Smooth muscle cell (in vitro differentiated cells): ENCODE measurements at regions not wholly inside any gene's neighbourhood (a gene's known extent, or its start where the extent isn't known, plus 50 kb on each side); places are given as distances from the start of the nearest gene placed in this dataset.

Experiments
- DNase-seq: peaks from one replicate; lab custom pipeline; 2025; ENCODE audit not compliant: unreplicated experiment; lab: John Stamatoyannopoulos, UW
- H2AFZ ChIP-seq: fragments of 200-600 bp; sonication (generic); 2 replicates; pipeline ENCODE4 v1.6.0; 2016; ENCODE audit warnings: antibody characterized with exemption, low read depth, mild to moderate bottlenecking
- H3F3A ChIP-seq: fragments of 200-600 bp; sonication (generic); 2 replicates; pipeline ENCODE4 v1.6.0; 2017; ENCODE audit warnings: antibody characterized with exemption, low read depth
- H3K27ac ChIP-seq: fragments of 200-600 bp; sonication (generic); 2 replicates; pipeline ENCODE4 v1.5.1; 2016; ENCODE audit warnings: low read depth, mild to moderate bottlenecking
- H3K27me3 ChIP-seq: fragments of 200-600 bp; sonication (generic); 2 replicates; pipeline ENCODE4 v1.6.1; 2016; ENCODE audit warnings: low read depth, mild to moderate bottlenecking
- H3K36me3 ChIP-seq: fragments of 200-600 bp; sonication (generic); 2 replicates; pipeline ENCODE4 v1.5.1; 2016; ENCODE audit warnings: low read depth
- H3K4me1 ChIP-seq: fragments of 200-600 bp; sonication (generic); 2 replicates; pipeline ENCODE4 v1.5.1; 2016; ENCODE audit warnings: low read depth
- H3K4me2 ChIP-seq: fragments of 200-600 bp; sonication (generic); 2 replicates; pipeline ENCODE4 v1.6.0; 2016; ENCODE audit warnings: mild to moderate bottlenecking
- H3K4me3 ChIP-seq: fragments of 200-600 bp; sonication (generic); 2 replicates; pipeline ENCODE4 v1.5.1; 2016; ENCODE audit warnings: mild to moderate bottlenecking
- H3K79me2 ChIP-seq: fragments of 200-600 bp; sonication (generic); 2 replicates; pipeline ENCODE4 v1.6.0; 2016; ENCODE audit warnings: low read depth, mild to moderate bottlenecking
- H3K9ac ChIP-seq: fragments of 200-600 bp; sonication (generic); 2 replicates; pipeline ENCODE4 v1.6.0; 2016; ENCODE audit warnings: low read depth
- H3K9me3 ChIP-seq: fragments of 200-600 bp; sonication (generic); replicated peaks from 2 replicates; pipeline ENCODE4 v1.5.1; 2016; ENCODE audit warnings: low read depth
- H4K20me1 ChIP-seq: fragments of 200-600 bp; sonication (generic); 2 replicates; pipeline ENCODE4 v1.6.0; 2016; ENCODE audit warnings: low read depth
- CTCF ChIP-seq: fragments of 200-600 bp; sonication (generic); IDR thresholded peaks from 2 replicates; pipeline ENCODE4 v1.5.1; 2017; ENCODE audit warnings: borderline replicate concordance, mild to moderate bottlenecking, antibody characterized with exemption; ENCODE audit not compliant: insufficient read depth, poor library complexity, severe bottlenecking
- WGBS: methylation state at CpG from one replicate; pipeline ENCODE4 v1.1.7; 2016; ENCODE audit warnings: low lambda C conversion rate; 5-methylcytosine and 5-hydroxymethylcytosine counted together

GRCh38 chr1:55474168-55474786, 259.1 kb upstream of the USP24 start:
- H3F3A ChIP-seq: no peaks in the 10 kb centered on the region
- H3K4me1 ChIP-seq: no peaks in the 10 kb centered on the region
- H4K20me1 ChIP-seq: no peaks in the 10 kb centered on the region
- H2AFZ ChIP-seq: no peak overlapping the region
- H3K4me3 ChIP-seq: no peak overlapping the region
- 81% methylated on average over 1 of the region's 1 CpG for whole genome bisulfite sequencing
- no peak for TF ChIP-seq CTCF
- no peak overlapping the region for H3K27ac ChIP-seq
- H3K79me2 ChIP-seq: no peaks in the 10 kb centered on the region
- H3K9me3 ChIP-seq: no peaks in the 10 kb centered on the region
- no peak overlapping the region for H3K4me2 ChIP-seq
- no peak overlapping the region for H3K9ac ChIP-seq
- no peaks in the 10 kb centered on the region for H3K27me3 ChIP-seq
- no peak for DNase-seq
- no peaks in the 10 kb centered on the region for H3K36me3 ChIP-seq

DNA sequence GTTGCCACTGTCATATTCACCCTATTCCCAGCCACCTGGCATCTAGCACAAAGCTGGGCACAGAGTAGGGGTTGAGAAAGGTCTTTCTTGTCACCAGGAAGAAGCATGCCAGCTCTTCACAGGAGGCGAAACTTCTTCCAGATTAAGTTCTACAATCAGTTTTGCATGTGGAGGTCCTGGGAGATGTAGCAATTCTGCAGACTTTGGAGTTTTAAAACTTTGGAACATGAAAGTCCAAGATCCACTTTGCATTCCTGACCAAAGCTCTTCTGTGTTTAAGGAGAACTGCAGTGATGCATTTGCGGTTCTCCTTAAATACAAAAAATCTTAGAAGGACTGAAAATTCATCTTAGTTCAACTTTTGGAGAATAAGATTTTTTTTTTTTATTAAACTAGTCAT, 258.5 kb upstream of the USP24 start:
- H3K9ac ChIP-seq: no peak overlapping the region
- H3F3A ChIP-seq: no peaks in the 10 kb centered on the region
- no peak overlapping the region for H2AFZ ChIP-seq
- no peak overlapping the region for H3K4me3 ChIP-seq
- H3K79me2 ChIP-seq: no peaks in the 10 kb centered on the region
- WGBS: 94% methylated on average over 2 of the region's 2 CpGs
- no peak overlapping the region for H3K4me2 ChIP-seq
- H3K9me3 ChIP-seq: no peaks in the 10 kb centered on the region
- H3K27ac ChIP-seq: no peak overlapping the region
- no peak for DNase-seq
- no peaks in the 10 kb centered on the region for H3K4me1 ChIP-seq
- H3K27me3 ChIP-seq: no peaks in the 10 kb centered on the region
- no peak for TF ChIP-seq CTCF
- H3K36me3 ChIP-seq: no peaks in the 10 kb centered on the region
- no peaks in the 10 kb centered on the region for H4K20me1 ChIP-seq

- H3F3A ChIP-seq: no peaks in the 10 kb centered on the region
- no peak overlapping the region for H3K4me2 ChIP-seq
- no peaks in the 10 kb centered on the region for H3K79me2 ChIP-seq
- H3K36me3 ChIP-seq: no peaks in the 10 kb centered on the region
- no peak overlapping the region for H3K9ac ChIP-seq
- WGBS: 66% methylated on average over 2 of the region's 2 CpGs
- H4K20me1 ChIP-seq: no peaks in the 10 kb centered on the region
- no peaks in the 10 kb centered on the region for H3K9me3 ChIP-seq
- H2AFZ ChIP-seq: no peak overlapping the region
- no peaks in the 10 kb centered on the region for H3K4me1 ChIP-seq
- H3K27me3 ChIP-seq: no peaks in the 10 kb centered on the region
- no peak overlapping the region for H3K4me3 ChIP-seq
- DNase-seq: no peak
- H3K27ac ChIP-seq: no peak overlapping the region
- no peak for TF ChIP-seq CTCF
Observed at GRCh38 chr1:55472784-55473183, 257.6 kb upstream of the USP24 start.

GRCh38 chr1:55472115-55472514, 257.0 kb upstream of the USP24 start:
- DNase-seq: no peak
- H2AFZ ChIP-seq: no peak overlapping the region
- no peaks in the 10 kb centered on the region for H3K27me3 ChIP-seq
- no peaks in the 10 kb centered on the region for H3K4me1 ChIP-seq
- no peak overlapping the region for H3K4me3 ChIP-seq
- H4K20me1 ChIP-seq: no peaks in the 10 kb centered on the region
- no peak overlapping the region for H3K27ac ChIP-seq
- H3K9me3 ChIP-seq: no peaks in the 10 kb centered on the region
- H3K4me2 ChIP-seq: no peak overlapping the region
- no peaks in the 10 kb centered on the region for H3F3A ChIP-seq
- 100% methylated on average over 1 of the region's 1 CpG for WGBS
- no peak for TF ChIP-seq CTCF
- no peaks in the 10 kb centered on the region for H3K36me3 ChIP-seq
- H3K79me2 ChIP-seq: no peaks in the 10 kb centered on the region
- no peak overlapping the region for H3K9ac ChIP-seq
